EL (cell line): ENCODE measurements at regions not wholly inside any gene's neighbourhood (a gene's known extent, or its start where the extent isn't known, plus 50 kb on each side); places are given as distances from the start of the nearest gene placed in this dataset.
"Not testable (repeated sequence)": the region's sequence is repeated elsewhere in the genome, so short reads cannot be mapped to it uniquely, and the experiment has no call there.

Experiments used
- DNase-seq: peaks from one replicate; pipeline ENCODE4 v3.0.0-alpha.2; 2016

DNA sequence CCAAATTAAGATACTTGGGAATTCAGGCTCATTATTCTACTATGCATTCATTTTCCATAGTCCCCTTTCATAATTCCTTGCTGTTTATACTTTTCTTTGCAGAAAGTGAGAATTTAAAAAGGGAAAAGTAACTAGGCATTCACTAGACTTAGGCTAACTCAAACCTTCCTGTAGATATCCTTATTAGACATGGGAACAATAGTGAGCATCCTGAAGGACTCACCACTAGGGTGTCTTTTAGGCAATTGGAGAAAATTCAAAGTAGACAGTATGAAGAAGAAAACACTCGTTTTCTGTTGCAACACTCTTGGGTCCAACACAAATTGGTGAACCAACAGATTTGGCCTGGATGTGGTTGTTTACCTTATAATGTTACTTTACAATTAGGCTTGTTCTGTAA, 213.2 kb upstream of the GRIN3A start:
- DNase-seq, result no peak

DNA sequence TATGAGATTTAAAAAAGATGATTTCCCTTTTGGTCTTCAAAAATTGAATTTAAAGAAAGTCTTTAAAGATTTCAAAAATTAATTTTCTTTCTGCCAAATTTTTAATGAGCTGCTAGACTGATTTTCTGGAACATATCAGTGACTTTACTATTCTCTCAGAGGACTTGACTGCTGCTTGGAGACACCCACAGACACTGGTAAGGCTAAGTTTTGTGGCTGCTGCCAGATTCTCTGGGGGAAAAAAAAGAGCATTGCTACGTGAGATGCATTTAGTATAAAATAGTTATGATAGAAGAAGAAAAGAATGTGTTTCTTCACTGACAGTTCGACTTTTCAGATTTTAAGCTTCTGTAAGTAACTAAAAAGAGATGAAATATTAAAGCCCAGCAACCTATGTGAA, 193.3 kb upstream of the GRIN3A start:
- no peak for DNase-seq

GRCh38 chr9:101930783-101931182, 192.3 kb upstream of the GRIN3A start:
- no peak for DNase-seq

DNA sequence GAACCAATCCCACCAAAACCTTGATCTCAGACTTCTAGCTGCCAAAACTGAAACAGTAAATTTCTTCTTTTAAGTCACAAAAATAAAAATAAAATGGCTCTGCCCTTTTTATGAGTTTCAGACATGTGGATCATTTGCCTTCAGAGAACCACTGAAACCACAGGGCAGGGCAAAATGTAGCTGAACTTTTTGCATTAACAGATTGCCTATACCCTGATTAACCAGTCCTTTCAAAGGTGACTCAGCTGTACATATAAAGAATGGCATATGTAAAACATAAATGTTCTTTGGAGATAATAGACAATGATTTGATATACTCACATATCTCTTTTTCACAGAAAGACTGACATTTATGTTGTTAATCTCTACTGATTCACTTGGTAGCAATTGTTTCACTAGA, 187.1 kb upstream of the GRIN3A start:
- DNase-seq, result no peak

GRCh38 chr9:101923451-101923850, 185.0 kb upstream of the GRIN3A start:
- no peak for DNase-seq

DNA sequence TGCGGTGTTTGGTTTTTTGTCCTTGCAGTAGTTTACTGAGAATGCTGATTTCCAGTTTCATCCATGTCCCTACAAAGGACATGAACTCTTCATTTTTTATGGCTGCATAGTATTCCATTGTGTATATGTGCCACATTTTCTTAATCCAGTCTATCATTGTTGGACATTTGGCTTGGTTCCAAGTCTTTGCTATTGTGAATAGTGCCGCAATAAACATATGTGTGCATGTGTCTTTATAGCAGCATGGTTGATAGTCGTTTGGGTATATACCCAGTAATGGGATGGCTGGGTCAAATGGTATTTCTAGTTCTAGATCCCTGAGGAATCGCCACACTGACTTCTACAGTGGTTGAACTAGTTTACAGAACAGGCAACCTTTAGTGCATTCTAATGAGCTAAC, 178.5 kb upstream of the GRIN3A start:
- DNase-seq, result not testable (repeated sequence)

DNA sequence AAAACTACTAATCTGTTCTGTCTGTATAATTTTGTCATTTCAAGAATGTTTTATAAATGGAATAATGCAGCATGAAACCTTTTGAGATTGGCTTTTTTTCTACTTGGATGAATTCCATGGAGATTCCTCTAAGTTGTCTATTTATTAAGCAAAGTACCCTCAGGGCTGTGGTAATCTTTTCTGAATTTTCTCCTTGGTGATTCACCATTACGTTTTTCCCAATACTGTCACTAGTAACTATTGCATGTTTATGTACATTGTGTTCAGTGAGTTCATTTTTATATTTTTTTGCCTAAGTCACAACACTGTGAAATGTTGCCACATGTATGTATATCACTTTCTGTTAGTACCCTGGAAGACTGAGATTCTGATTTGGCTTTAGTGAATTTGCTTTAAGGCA, 177.0 kb upstream of the GRIN3A start:
- no peak for DNase-seq

GRCh38 chr9:101912698-101913097, 174.3 kb upstream of the GRIN3A start:
- no peak for DNase-seq

DNA sequence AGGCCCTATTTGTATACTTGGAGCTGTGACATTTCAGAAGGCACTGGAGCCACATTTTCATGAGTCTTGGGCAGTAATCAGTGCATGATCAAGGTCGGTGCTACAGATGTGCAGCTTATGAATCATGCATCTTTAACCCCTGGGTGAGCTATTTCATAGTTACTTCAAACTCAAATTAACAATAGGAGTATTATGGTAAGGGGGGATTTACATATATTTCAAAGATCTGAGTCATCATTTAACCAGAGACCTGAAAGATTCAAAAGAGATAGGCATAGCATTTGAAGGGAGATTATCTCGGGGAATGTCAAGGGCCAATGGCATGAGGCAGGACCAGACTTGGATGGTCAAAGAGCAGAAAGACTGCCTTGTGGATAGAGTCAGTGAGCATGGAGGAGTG, 169.0 kb upstream of the GRIN3A start:
- DNase-seq, result no peak

GRCh38 chr9:101904845-101905244, 166.4 kb upstream of the GRIN3A start:
- DNase-seq, result no peak

GRCh38 chr9:101902051-101902450, 163.6 kb upstream of the GRIN3A start:
- DNase-seq, result no peak

- DNase-seq, result no peak
Measured at GRCh38 chr9:101897196-101897595, 158.7 kb upstream of the GRIN3A start.

- no peak for DNase-seq
Measured at GRCh38 chr9:101893661-101894646, 155.5 kb upstream of the GRIN3A start.

GRCh38 chr9:101881508-101881907, 143.1 kb upstream of the GRIN3A start:
- DNase-seq, result no peak

DNA sequence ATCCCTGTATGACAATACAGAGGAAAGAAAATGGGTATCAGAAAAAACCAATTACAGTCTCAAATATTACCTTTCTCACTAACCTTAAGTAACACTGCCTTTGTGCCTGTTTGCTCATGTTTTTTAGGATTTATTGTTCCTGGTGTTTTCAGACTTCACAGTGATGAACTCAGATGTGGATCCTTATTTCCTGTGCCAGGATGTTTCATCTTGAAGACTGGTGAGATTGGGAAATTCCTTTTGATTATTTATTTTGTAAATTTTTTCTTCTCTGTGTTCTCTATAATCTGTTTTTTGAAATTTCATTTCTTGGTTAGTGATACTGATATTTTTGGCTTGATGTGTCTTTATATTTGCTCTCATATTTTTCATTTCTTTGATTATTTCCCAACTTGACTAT, 142.4 kb upstream of the GRIN3A start:
- DNase-seq, result no peak

DNA sequence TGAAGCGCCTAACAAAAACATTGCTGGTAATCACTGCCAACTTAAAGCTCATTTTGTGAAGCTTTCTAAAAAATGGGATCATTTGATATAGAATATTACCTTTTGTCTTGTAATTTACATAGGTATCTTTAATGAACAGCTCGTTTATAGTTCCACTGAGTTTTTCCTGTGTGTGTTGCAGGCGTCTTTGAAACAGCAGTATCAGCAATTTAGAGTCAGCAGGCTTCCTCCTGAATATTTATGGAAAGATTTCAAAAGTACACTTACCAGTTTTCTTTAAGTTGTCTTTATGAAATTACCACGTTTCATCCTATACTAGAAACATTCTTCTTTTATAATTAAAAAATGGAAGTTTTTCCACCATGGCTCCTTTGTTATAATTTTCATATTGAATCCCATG, 140.3 kb upstream of the GRIN3A start:
- no peak for DNase-seq

- DNase-seq, result no peak
Measured at GRCh38 chr9:101877439-101877838, 139.0 kb upstream of the GRIN3A start.

GRCh38 chr9:101861472-101861871, 123.0 kb upstream of the GRIN3A start:
- no peak for DNase-seq

- no peak for DNase-seq
Measured at GRCh38 chr9:101860920-101861319, 122.5 kb upstream of the GRIN3A start.

GRCh38 chr9:101859620-101860019, 121.2 kb upstream of the GRIN3A start:
- no peak for DNase-seq

GRCh38 chr9:101858026-101858425, 119.6 kb upstream of the GRIN3A start:
- no peak for DNase-seq

DNA sequence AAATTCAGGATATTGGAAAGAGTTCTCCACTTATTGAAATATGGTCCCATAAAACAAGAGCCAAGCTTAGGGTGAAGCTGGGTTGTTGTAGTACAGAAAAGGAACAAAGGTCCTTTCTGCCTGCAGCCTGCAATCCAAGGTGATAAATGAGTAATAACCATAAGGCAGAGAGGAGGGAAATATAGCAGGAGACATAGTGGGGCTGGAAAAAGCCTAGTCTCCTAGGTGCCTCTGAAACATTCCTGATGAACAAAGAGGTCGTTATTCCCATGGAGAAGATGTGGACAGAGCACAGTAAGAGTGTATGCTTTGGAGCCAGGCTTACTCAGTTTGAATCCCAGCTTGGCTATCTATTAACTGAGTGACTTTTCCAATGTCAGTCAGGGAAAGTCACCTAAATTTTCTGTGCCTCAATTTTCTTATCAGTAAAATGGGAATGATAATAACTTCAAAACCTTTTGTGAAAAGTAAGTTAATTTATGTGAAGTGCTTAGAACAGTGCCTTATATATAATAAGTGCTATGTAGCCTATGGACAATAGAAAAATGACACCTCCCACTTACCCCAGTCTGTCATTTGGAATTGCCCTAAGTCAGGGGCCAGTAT, 110.8 kb upstream of the GRIN3A start:
- DNase-seq, result no peak

- no peak for DNase-seq
Measured at GRCh38 chr9:101848485-101848919, 110.1 kb upstream of the GRIN3A start.

DNA sequence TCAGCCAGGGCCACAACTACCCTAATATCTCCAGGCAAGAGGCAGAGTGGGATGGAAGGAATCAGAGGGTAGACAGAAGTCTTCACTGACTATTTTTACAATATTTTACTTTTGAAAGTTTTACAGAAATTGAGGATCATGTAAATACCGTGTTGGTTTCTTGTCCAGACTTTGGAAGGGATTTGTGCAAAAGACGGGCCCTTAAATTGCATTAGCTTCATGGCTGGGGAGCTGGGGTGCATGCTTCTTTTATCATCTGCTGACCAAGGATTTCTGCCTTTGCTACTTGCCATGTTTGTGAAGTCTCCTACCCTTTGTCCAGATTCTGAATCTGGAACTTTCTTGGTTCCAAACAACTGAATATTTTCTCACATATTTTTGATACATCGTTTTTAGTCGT, 107.7 kb upstream of the GRIN3A start:
- no peak for DNase-seq
